HG03342 (cell line): ENCODE measurements at regions not wholly inside any gene's neighbourhood (a gene's known extent, or its start where the extent isn't known, plus 50 kb on each side); places are given as distances from the start of the nearest gene placed in this dataset.

ENCODE experiments used
- ATAC-seq: cut with Tn5 transposase; IDR thresholded peaks from one replicate; pipeline ENCODE4 v1.9.1; 2021; ENCODE audit warnings: mild to moderate bottlenecking, moderate library complexity; ENCODE audit not compliant: unreplicated experiment

DNA sequence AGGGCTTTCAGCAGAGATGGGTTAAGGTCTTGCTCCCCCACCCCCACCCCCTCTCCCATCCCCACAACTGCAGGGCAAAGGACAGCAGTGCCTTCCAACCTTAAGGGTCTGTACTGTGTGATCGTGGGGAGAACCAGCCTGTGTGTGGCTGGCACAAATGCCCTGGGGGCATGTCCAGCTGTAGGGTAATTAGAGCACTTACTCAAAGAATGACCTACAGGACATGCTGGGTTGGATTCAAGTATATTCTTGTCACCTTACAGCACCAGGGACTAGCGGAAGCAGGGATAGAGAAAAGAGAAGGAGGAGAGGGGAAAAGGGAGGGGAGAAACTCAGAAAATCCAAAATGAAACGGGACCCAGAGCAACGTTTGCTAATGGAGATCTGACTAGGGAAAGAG is 191.3 kb upstream of the GATB start:
- ATAC-seq: no peak

- ATAC-seq: no peak
Measured at GRCh38 chr4:151951671-151952050, 190.9 kb upstream of the GATB start.

DNA sequence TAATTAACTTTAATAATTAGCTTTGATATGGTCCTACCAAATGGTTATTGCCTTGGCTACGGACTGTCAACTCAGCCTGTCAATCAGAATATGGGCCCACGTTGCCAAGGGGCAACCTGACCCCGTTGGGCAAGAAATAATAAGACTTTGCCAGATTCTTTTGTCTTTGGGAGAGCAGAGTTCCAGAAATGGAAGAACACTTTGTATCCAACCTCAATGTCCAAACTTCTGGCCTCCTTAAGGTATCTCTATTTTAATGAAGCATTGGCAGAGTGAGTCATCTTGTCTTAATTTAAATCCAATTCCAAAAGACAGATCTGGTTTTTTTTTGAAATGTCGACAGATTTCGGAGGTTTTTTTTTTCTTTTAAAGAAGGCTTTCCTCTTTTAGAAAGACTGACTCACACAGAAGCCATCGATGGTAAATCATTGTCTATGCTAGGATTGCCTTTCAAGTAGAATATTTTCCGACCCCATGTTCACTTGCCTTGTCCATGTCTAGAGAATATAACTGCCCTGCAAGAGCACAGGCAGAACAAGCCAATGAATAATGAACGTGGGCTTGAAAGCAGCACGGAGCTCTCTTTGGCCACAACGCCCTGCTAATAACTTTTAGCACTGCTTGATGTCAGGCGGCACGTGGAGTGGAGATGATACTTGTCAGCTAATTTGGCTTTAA is 190.3 kb upstream of the GATB start:
- ATAC-seq: no peak

- ATAC-seq: no peak
Measured at GRCh38 chr4:151948351-151949016, 187.7 kb upstream of the GATB start.

DNA sequence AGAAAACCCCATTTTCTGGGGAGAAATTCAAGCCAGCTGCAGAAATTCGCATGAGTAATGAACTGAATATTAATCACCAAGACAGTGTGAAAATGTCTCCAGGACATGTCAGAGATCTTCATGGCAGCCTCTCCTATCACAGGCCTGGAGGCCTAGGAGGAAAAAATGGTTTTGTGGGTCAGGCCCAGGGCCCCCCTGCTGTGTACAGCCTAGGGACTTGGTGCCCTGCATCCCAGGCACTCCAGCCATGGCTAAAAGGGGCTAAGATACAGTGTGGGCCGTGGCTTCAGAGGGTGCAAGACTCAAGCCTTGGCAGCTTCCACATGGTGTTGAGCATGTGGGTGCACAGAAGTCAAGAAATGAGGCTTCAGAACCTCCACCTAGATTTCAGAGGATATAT is 185.9 kb upstream of the GATB start:
- no peak for ATAC-seq

- ATAC-seq: no peak
Measured at GRCh38 chr4:151942971-151943370, 182.2 kb upstream of the GATB start.

GRCh38 chr4:151940926-151941617 is 180.3 kb upstream of the GATB start:
- ATAC-seq: no peak

- ATAC-seq: no peak
Measured at GRCh38 chr4:151940291-151940690, 179.5 kb upstream of the GATB start.

- ATAC-seq: no peak
Measured at GRCh38 chr4:151939670-151940069, 178.9 kb upstream of the GATB start.

DNA sequence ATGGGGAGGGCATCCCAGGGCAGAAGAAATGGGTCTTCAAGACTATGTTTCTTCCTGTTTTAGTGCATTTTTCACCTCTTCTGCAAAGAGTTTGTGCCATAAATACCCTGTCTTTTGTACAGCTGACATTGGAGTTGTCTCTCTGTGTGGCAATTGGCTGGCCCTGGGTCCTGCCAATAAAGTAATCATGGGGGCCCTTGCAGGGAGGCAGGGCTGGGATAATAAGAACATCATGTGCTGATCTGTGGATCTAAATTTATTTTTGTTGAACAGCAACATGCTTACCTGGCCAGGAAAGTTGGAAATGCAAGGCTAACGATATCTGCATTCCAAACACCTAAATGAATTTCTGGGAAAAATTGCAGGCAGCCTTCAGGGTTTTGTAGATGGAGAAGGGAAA is 174.6 kb upstream of the GATB start:
- no peak for ATAC-seq

GRCh38 chr4:151934766-151935165 is 174.0 kb upstream of the GATB start:
- no peak for ATAC-seq

DNA sequence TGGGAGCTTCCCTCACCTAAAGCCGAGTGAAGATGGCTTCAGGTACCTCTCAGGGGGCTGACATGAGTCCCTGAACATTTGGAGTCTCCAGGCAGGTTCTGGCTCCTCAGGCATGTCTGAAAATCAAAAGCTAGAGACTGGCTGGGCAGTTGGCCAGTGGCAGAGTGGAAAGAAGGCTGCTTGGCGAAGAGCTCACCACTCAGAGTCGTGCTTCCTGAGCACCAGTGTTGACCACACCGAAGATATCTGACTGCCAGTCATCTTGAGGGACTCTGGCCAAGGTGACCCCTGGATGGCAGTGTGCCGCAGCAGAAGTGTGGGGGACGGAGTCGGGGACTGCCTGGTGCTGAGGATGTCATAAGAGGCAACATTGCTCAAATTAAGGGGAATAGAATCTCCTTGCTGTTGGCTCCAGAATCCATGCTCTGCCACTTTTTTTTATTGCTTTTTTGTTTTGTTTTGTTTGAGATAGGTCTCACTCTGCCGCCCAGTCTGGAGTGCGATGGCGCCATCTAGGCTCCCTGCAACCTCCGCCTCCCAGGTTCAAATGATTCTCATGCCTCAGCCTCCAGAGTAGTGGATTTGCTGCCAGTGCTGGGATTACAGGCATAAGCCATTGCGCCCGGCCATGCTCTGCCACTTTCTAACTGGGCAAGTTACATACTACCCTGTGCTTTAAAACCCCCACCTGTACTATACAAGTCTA is 172.5 kb upstream of the GATB start:
- ATAC-seq: no peak

- no peak for ATAC-seq
Measured at GRCh38 chr4:151931563-151931962, 170.8 kb upstream of the GATB start.

GRCh38 chr4:151930372-151930771 is 169.6 kb upstream of the GATB start:
- ATAC-seq: no peak

DNA sequence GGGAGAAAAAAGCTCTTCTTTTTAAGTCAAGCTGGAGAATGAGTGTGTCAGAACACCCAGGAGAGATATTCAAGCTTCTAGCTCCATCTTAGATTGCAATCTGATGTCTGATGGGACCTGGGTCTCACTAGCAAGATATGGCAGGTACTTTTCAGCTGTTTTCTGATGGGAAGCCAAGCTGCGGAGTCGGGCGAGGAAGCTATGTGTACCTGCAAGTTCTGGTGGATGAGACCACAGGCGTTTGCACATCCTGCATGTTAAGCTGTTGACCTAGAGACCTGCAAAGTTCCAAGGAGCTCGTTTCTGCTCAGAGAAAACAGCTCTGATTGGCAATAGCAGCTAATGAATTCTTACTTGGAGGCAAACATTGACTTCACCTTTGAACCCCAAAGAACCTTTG is 167.3 kb upstream of the GATB start:
- no peak for ATAC-seq

- ATAC-seq: no peak
Measured at GRCh38 chr4:151922811-151923210, 162.0 kb upstream of the GATB start.

GRCh38 chr4:151922306-151922705 is 161.5 kb upstream of the GATB start:
- no peak for ATAC-seq

GRCh38 chr4:151921811-151922210 is 161.0 kb upstream of the GATB start:
- ATAC-seq: no peak

GRCh38 chr4:151921386-151921785 is 160.6 kb upstream of the GATB start:
- ATAC-seq: no peak

DNA sequence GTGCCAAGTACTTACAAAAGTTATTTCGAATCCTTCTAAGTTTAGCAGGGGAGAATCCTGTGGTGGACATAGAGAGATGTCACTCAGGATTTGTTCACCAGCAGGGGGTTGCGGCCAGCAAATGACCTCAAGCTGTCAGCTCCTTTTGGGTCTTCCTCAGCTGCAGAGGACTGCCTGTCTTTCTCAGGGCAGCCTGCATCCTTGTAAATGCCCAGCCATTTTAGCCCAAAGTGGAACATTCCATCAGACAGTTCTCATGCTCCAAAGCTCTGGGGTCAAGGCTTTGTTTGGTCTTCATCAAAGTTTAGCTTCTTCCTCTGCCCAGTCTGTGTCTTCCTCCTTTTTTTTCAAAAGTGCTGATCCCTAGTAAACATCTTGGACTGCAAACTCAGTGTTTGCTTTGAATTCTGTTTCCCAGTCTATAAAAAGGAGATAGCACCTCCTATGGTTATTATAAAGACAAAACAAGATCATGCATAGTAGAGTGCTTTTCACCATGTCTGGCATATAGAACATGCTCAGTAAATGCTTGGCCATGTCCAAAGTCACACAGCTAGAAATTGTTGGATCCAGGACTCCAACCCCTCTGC is 156.4 kb upstream of the GATB start:
- ATAC-seq: no peak

DNA sequence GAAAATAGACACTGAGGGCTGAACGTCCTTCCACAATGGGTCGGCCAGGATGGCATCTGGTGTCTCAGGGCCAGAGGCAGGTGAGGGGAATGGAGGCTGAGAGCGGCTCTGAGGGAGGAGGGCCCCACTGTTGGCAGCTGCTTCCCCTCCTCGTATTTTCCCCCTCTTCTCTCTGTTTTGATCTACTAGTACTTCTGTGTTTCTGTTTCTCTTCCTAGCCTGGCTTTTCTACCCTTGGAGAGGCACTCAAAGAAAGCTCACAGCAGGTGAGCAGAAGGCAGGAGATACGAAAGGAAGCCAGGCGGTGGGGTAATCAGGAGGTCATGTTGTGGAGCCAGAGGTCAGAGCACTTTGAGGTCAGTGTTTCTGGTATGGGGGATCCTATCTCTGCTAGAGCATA is 151.8 kb upstream of the GATB start:
- no peak for ATAC-seq
